ENCODE measurements at regions not wholly inside any gene's neighbourhood (a gene's known extent, or its start where the extent isn't known, plus 50 kb on each side); places are given as distances from the start of the nearest gene placed in this dataset.

DNA sequence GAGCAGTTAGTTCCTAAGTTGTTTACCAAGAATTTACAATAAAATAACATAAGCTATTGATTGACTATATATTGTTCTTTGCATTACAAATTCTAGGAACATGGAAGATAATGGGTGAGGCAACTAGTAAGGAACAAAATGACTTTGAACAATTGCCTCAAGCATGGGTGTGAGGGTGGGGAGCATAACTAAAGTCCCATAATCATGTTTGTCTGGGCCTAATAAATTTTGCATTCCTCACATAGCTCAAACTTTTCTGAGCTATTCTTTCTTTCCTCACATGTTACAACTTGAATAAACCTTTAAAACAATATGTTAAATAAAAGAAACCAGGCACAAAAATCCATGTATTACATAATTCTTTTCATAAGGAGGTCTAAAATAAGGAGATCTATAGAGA, 1066.1 kb downstream of the NR2F1-AS1 start:
- no peak for DNase-seq (ENCODE audit: low spot score)
- TF ChIP-seq, protein P1, sequence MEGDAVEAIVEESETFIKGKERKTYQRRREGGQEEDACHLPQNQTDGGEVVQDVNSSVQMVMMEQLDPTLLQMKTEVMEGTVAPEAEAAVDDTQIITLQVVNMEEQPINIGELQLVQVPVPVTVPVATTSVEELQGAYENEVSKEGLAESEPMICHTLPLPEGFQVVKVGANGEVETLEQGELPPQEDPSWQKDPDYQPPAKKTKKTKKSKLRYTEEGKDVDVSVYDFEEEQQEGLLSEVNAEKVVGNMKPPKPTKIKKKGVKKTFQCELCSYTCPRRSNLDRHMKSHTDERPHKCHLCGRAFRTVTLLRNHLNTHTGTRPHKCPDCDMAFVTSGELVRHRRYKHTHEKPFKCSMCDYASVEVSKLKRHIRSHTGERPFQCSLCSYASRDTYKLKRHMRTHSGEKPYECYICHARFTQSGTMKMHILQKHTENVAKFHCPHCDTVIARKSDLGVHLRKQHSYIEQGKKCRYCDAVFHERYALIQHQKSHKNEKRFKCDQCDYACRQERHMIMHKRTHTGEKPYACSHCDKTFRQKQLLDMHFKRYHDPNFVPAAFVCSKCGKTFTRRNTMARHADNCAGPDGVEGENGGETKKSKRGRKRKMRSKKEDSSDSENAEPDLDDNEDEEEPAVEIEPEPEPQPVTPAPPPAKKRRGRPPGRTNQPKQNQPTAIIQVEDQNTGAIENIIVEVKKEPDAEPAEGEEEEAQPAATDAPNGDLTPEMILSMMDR (IDR thresholded peaks at IDR 0.05; ENCODE audit: extremely low read depth, missing control alignments): no peak

- DNase-seq (ENCODE audit: low spot score): no peak
- TF ChIP-seq, protein P1 (IDR thresholded peaks at IDR 0.05; ENCODE audit: extremely low read depth, missing control alignments): no peak
Measured at GRCh38 chr5:92513067-92513466, 1068.0 kb downstream of the NR2F1-AS1 start.

- DNase-seq (ENCODE audit: low spot score): no peak
- TF ChIP-seq, protein P1 (IDR thresholded peaks at IDR 0.05; ENCODE audit: extremely low read depth, missing control alignments): no peak
Measured at GRCh38 chr5:92508271-92508670, 1072.7 kb downstream of the NR2F1-AS1 start.

- TF ChIP-seq, protein P1 (IDR thresholded peaks at IDR 0.05; ENCODE audit: extremely low read depth, missing control alignments): no peak
- peak; percentile 7 for DNase-seq (ENCODE audit: low spot score)
Measured at GRCh38 chr5:92505925-92506324, 1075.1 kb downstream of the NR2F1-AS1 start.

DNA sequence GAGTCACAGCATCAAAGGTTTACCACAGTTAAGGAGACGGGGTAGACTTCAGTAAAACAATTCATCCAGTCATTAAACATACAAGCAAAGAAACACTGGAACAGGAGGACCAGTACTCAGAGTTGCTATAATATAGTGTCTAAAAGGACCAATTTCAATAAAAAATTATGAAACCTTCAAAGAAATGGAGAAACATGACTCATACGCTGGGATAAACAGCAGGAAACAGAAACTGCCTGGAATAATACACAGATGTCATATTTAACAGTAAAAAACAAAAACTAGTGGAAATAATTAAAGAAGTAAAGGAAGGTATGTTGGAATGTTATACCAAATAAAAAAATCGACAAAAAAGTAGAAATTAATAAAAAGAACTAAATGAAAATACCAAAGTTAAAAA, 1075.9 kb downstream of the NR2F1-AS1 start:
- DNase-seq (ENCODE audit: low spot score): no peak
- TF ChIP-seq, protein P1 (IDR thresholded peaks at IDR 0.05; ENCODE audit: extremely low read depth, missing control alignments): no peak

GRCh38 chr5:92504346-92504745, 1076.7 kb downstream of the NR2F1-AS1 start:
- DNase-seq (ENCODE audit: low spot score): no peak

GRCh38 chr5:92500752-92501151, 1080.3 kb downstream of the NR2F1-AS1 start:
- no peak for DNase-seq (ENCODE audit: low spot score)
- TF ChIP-seq, protein P1 (IDR thresholded peaks at IDR 0.05; ENCODE audit: extremely low read depth, missing control alignments): no peak

More at GRCh38 chr5:92504346-92504745, 1076.7 kb downstream of the NR2F1-AS1 start:
- TF ChIP-seq, protein P1 (IDR thresholded peaks at IDR 0.05; ENCODE audit: extremely low read depth, missing control alignments): no peak

Data from GM20000 (cell line).